ENCODE measurements at regions not wholly inside any gene's neighbourhood (a gene's known extent, or its start where the extent isn't known, plus 50 kb on each side); places are given as distances from the start of the nearest gene placed in this dataset.

DNA sequence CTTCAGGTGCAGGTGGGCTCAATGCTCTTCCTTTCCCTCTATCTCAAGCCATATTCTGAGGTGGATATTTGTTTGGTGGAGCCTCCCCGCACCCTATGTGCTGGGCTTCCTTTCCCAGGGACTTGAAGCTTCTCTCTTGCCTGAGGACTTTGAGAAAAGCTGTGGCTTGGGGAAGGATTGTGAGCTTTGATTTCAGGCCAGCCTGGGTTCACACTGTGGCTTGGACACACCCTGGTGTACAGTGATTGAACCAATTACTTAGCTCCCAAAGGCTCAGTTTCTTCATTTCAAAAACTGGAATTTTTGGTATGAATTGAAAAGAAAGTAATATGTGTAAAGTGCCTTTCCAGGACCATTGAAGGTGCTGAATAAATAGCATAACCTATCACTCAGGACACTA lies 224.5 kb upstream of the GLI3 start:
- no peak for TF ChIP-seq GATA2 (IDR thresholded peaks at IDR 0.05; ENCODE audit: low read depth, low read length)
- no peak for TF ChIP-seq GATA3 (IDR thresholded peaks at IDR 0.05; ENCODE audit: low read depth, low read length)

Measured in SH-SY5Y (cell line).